Uterus (tissue), 3 donors: ENCODE measurements at regions not wholly inside any gene's neighbourhood (a gene's known extent, or its start where the extent isn't known, plus 50 kb on each side); places are given as distances from the start of the nearest gene placed in this dataset.

Experiments used
- DNase-seq, 2 donors: peaks; one replicate each; pipeline ENCODE4 v3.0.0-alpha.2; 2019 to 2020
- H3K27ac ChIP-seq, 2 donors: fragments of 200-600 bp; sonication (generic); 1 replicate in 1 of 2; 2 replicates in 1 of 2; pipeline ENCODE4 v1.5.1; 2016 to 2018
- H3K27me3 ChIP-seq, 2 donors: fragments of 200-600 bp; sonication (generic); one replicate each; pipeline ENCODE4 v1.5.1; 2018 to 2019; ENCODE audit warnings: control low read depth in 1 of 2
- H3K36me3 ChIP-seq, 2 donors: fragments of 200-600 bp; sonication (generic); one replicate each; pipeline ENCODE4 v1.5.1; 2019; ENCODE audit warnings: control low read depth in 1 of 2
- H3K4me1 ChIP-seq, 2 donors: fragments of 200-600 bp; sonication (generic); one replicate each; pipeline ENCODE4 v1.5.1; 2018 to 2019; ENCODE audit warnings: control low read depth in 1 of 2
- H3K4me3 ChIP-seq, 2 donors: fragments of 200-600 bp; sonication (generic); 1 replicate in 1 of 2; 2 replicates in 1 of 2; pipeline ENCODE4 v1.5.1; 2018 to 2019; ENCODE audit warnings: mild to moderate bottlenecking in 1 of 2
- H3K9me3 ChIP-seq, 2 donors: fragments of 200-600 bp; sonication (generic); one replicate each; pipeline ENCODE4 v1.5.1; 2019; ENCODE audit warnings: control low read depth in 1 of 2
- CTCF ChIP-seq, 4 experiments: fragments of 200-600 bp in 2 of 4; fragments of 450-650 bp in 2 of 4; sonication (generic) in 2 of 4; IDR thresholded peaks; one replicate each; pipeline ENCODE4 v1.5.1; 2016 to 2019; ENCODE audit warnings: antibody characterized with exemption in 4 of 4, mild to moderate bottlenecking in 2 of 4, moderate library complexity in 1 of 4
- POLR2A ChIP-seq, 2 donors: fragments of 450-650 bp; IDR thresholded peaks; one replicate each; pipeline ENCODE4 v1.6.1; 2016; ENCODE audit warnings: antibody characterized with exemption in 2 of 2, mild to moderate bottlenecking in 1 of 2, moderate library complexity in 1 of 2
- intact Hi-C: fragments of 100-400 bp; cut with DNase I; formaldehyde crosslinking; loops from one replicate; pipeline ENCODE4 v1.15.1; 2023; ENCODE audit warnings: low total_unique reads
- donor health status: DM: yes; HTN: yes; CAD: no.

- Histone ChIP-seq H3K4me3 (no peak overlapping the region), H3K9me3 (no peaks in the 10 kb centered on the region), H3K27me3 (no peaks in the 10 kb centered on the region), H3K27ac (no peak overlapping the region), H3K36me3 (no peaks in the 10 kb centered on the region), H3K4me1 (no peaks in the 10 kb centered on the region)
- TF ChIP-seq CTCF (IDR thresholded peaks at IDR 0.05) = no peak
- no peak for TF ChIP-seq POLR2A (IDR thresholded peaks at IDR 0.05)
- intact Hi-C loops = no loop called here
- no peak for DNase-seq
These were observed 118.6 kb upstream of the CPEB2 start for GRCh38 chr4:14883661-14884060.

GRCh38 chr4:14887842-14888433, 114.3 kb upstream of the CPEB2 start:
- TF ChIP-seq POLR2A (IDR thresholded peaks at IDR 0.05) = no peak
- no peak for TF ChIP-seq CTCF (IDR thresholded peaks at IDR 0.05)
- Histone ChIP-seq H3K27me3 (no peaks in the 10 kb centered on the region), H3K36me3 (no peaks in the 10 kb centered on the region), H3K9me3 (no peaks in the 10 kb centered on the region), H3K27ac (peak overlapping the region in 1 of 2 donors; percentile 16), H3K4me1 (no peaks in the 10 kb centered on the region), H3K4me3 (no peak overlapping the region)
- DNase-seq = no peak
- intact Hi-C loops = no loop called here

GRCh38 chr4:14888790-14889572, 113.3 kb upstream of the CPEB2 start:
- TF ChIP-seq CTCF (IDR thresholded peaks at IDR 0.05) (no peak), POLR2A (IDR thresholded peaks at IDR 0.05) (no peak)
- intact Hi-C loops = no loop called here
- Histone ChIP-seq H3K27me3 (no peaks in the 10 kb centered on the region), H3K36me3 (no peaks in the 10 kb centered on the region), H3K9me3 (no peaks in the 10 kb centered on the region), H3K4me1 (no peaks in the 10 kb centered on the region), H3K27ac (peak overlapping the region in 1 of 2 donors; percentile 16), H3K4me3 (no peak overlapping the region)
- no peak for DNase-seq

- Histone ChIP-seq H3K36me3 (no peaks in the 10 kb centered on the region), H3K4me3 (no peak overlapping the region), H3K4me1 (no peaks in the 10 kb centered on the region), H3K27me3 (no peaks in the 10 kb centered on the region), H3K9me3 (no peaks in the 10 kb centered on the region), H3K27ac (no peak overlapping the region)
- TF ChIP-seq CTCF (IDR thresholded peaks at IDR 0.05) (no peak), POLR2A (IDR thresholded peaks at IDR 0.05) (no peak)
- intact Hi-C loops = no loop called here
- DNase-seq = no peak
These were observed 109.7 kb upstream of the CPEB2 start for GRCh38 chr4:14892563-14892962.

GRCh38 chr4:14893713-14894112, 108.6 kb upstream of the CPEB2 start:
- TF ChIP-seq CTCF (IDR thresholded peaks at IDR 0.05) (no peak), POLR2A (IDR thresholded peaks at IDR 0.05) (no peak)

More at GRCh38 chr4:14893713-14894112, 108.6 kb upstream of the CPEB2 start:
- intact Hi-C loops = no loop called here
- DNase-seq = no peak
- Histone ChIP-seq H3K9me3 (no peaks in the 10 kb centered on the region), H3K36me3 (no peaks in the 10 kb centered on the region), H3K4me3 (no peak overlapping the region), H3K4me1 (no peaks in the 10 kb centered on the region), H3K27me3 (no peaks in the 10 kb centered on the region), H3K27ac (no peak overlapping the region)
